Breast epithelium (tissue), 3 donors: ENCODE measurements at regions not wholly inside any gene's neighbourhood (a gene's known extent, or its start where the extent isn't known, plus 50 kb on each side); places are given as distances from the start of the nearest gene placed in this dataset.

Experiments
- POLR2AphosphoS5 ChIP-seq, 3 donors: sonication (generic); formaldehyde crosslinking; IDR thresholded peaks; one replicate each; pipeline ENCODE4 v1.6.1; 2017; ENCODE audit warnings: antibody characterized with exemption in 3 of 3
- TF ChIP-seq, protein P1 (sequence below), 3 donors: fragments of 450-650 bp; IDR thresholded peaks; one replicate each; pipeline ENCODE4 v1.5.1; 2016 to 2017; ENCODE audit warnings: antibody characterized with exemption in 3 of 3, mild to moderate bottlenecking in 3 of 3, moderate library complexity in 3 of 3

DNA sequence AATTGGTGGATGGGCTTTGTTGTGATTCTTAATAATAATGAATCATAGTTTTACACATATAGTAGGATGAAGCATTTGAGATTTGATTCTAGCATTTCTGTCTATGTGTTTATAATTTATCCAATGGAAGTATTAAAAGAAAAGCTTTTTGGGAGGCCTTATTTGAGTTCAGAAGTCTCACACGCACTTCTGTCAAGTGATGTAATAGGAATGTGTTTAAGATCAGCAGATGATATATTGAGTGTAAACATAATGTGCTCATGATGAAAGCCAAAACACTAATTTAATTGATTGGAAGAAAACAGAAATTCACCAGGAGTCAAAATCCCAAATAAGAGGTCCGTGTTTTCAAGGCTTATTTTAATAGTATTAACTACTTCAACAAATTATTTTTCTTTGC, 435.6 kb upstream of the HSF2 start:
- TF ChIP-seq POLR2AphosphoS5 (IDR thresholded peaks at IDR 0.05), result no peak
- TF ChIP-seq, protein P1, sequence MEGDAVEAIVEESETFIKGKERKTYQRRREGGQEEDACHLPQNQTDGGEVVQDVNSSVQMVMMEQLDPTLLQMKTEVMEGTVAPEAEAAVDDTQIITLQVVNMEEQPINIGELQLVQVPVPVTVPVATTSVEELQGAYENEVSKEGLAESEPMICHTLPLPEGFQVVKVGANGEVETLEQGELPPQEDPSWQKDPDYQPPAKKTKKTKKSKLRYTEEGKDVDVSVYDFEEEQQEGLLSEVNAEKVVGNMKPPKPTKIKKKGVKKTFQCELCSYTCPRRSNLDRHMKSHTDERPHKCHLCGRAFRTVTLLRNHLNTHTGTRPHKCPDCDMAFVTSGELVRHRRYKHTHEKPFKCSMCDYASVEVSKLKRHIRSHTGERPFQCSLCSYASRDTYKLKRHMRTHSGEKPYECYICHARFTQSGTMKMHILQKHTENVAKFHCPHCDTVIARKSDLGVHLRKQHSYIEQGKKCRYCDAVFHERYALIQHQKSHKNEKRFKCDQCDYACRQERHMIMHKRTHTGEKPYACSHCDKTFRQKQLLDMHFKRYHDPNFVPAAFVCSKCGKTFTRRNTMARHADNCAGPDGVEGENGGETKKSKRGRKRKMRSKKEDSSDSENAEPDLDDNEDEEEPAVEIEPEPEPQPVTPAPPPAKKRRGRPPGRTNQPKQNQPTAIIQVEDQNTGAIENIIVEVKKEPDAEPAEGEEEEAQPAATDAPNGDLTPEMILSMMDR (IDR thresholded peaks at IDR 0.05), result no peak
